HG03066 (cell line): ENCODE measurements at regions not wholly inside any gene's neighbourhood (a gene's known extent, or its start where the extent isn't known, plus 50 kb on each side); places are given as distances from the start of the nearest gene placed in this dataset.

ENCODE experiments used
- ATAC-seq: cut with Tn5 transposase; IDR thresholded peaks from one replicate; pipeline ENCODE4 v1.9.1; 2021; ENCODE audit warnings: low read depth; ENCODE audit not compliant: unreplicated experiment

GRCh38 chr16:73251608-73252007 is 203.7 kb upstream of the ZFHX3 start:
- ATAC-seq, result no peak

DNA sequence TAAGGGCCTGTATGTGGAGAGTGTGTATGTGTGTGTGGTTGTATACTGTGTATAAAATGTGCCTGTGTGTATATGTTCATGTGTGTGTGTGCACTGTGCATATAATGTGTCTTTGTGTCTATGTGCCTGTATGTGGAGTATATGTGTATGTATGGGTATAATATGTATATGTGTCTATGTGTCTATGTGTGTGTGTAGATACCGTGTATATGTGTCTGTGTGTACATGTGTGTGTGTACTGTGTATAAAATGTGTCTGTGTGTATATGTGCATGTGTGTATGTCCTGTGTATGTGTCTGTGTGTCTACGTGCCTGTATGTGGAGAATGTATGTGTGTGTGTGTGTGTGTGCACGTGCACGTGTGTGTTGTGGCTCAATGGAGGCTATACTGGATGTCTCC is 200.4 kb upstream of the ZFHX3 start:
- no peak for ATAC-seq

DNA sequence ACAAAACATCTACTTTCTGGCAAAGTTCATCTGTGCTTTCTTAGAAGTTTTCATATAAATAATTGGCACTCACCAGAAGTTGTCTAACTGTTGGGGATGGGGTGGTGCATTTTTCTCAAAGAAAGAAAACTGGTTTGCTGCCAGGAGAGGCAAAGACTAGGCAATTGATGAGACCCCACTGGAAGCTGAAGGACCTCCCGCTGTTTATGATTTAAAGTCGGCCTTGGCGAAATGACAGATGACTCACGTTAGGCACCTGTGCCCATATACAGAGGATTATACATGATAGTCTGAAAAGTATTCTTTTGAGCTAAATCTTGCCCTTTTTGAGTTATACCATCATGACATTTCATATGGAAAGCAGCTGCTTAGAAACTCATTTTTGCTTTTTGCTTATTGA is 193.0 kb upstream of the ZFHX3 start:
- no peak for ATAC-seq

- ATAC-seq, result no peak
Observed at GRCh38 chr16:73237601-73238000, 189.7 kb upstream of the ZFHX3 start.

GRCh38 chr16:73234496-73234895 is 186.6 kb upstream of the ZFHX3 start:
- ATAC-seq, result no peak

- ATAC-seq, result no peak
Observed at GRCh38 chr16:73233846-73234424, 186.0 kb upstream of the ZFHX3 start.

- no peak for ATAC-seq
Observed at GRCh38 chr16:73233329-73233765, 185.4 kb upstream of the ZFHX3 start.

GRCh38 chr16:73232555-73233328 is 184.8 kb upstream of the ZFHX3 start:
- ATAC-seq, result no peak

DNA sequence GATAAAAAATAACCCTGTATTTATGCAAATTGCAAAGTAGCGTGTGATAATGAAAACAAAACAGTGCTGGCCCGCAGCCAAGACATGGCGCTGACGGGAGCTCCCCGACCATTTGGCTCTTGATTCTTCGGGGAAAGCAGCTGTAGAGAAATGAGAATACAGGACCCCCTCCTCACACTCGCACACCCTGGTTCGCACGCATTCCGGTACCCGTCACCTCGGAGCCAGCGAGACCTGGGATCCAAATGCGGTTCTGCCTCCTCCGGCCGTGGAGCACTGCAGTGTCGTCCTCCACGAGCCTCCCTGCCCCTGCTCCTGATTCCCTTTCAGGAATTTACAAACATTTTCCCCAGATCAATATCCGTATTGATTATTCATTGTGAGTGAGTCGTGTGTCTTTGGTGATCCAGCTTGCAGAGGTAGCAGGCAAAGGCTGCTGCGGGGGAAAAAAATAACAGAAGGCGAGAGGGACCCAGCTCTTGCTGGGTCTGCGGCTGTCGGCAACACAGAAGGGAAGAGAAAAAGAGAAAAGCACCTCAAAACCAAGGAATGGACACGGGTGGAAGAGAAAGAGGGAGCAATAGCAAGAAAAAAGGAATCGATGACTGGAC is 184.1 kb upstream of the ZFHX3 start:
- no peak for ATAC-seq

GRCh38 chr16:73231379-73231778 is 183.5 kb upstream of the ZFHX3 start:
- ATAC-seq, result no peak

DNA sequence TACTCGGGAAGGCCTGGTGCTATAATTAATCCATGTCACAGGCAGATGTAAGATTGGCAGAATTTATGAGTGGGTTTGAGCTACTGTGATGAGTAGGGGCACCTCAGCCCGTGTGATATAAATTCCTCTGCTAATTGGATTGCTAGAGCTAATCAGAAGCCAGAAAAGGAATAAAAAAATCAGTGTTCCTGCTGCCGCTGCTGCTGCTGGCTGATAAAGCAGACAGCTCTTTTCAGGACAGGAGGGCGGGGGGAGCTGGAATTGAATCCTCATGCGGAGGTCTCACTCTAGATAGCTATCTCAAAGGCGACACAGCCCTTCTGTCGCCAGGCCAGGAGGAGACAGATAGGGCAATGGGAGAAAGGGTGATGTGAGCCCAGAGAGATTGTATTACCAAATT is 182.7 kb upstream of the ZFHX3 start:
- ATAC-seq, result no peak

DNA sequence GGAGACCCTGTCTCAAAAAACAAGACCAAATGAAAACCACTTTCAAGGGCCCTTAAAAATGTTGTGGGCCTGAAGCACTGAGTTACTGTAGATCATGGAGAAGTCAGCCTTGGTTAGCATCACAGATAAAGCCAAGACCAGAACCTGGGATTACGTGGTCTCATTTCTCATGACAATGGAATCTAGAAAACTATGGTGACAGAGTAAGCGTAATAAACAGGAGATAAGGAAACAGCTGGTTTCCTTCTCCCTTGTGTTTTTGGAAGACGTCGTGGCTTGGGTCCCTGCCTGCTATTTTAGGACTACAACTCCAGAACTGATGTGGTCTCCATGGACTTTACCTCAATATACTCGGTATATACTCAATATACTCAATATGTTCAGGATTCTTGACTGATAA is 180.7 kb upstream of the ZFHX3 start:
- no peak for ATAC-seq

GRCh38 chr16:73226675-73227074 is 178.7 kb upstream of the ZFHX3 start:
- no peak for ATAC-seq

GRCh38 chr16:73225983-73226382 is 178.1 kb upstream of the ZFHX3 start:
- no peak for ATAC-seq

GRCh38 chr16:73220836-73221235 is 172.9 kb upstream of the ZFHX3 start:
- no peak for ATAC-seq

GRCh38 chr16:73219176-73219575 is 171.2 kb upstream of the ZFHX3 start:
- ATAC-seq, result no peak

GRCh38 chr16:73217654-73218053 is 169.7 kb upstream of the ZFHX3 start:
- ATAC-seq, result no peak

GRCh38 chr16:73216932-73217331 is 169.0 kb upstream of the ZFHX3 start:
- ATAC-seq, result no peak

GRCh38 chr16:73215678-73216377 is 167.9 kb upstream of the ZFHX3 start:
- ATAC-seq, result no peak

DNA sequence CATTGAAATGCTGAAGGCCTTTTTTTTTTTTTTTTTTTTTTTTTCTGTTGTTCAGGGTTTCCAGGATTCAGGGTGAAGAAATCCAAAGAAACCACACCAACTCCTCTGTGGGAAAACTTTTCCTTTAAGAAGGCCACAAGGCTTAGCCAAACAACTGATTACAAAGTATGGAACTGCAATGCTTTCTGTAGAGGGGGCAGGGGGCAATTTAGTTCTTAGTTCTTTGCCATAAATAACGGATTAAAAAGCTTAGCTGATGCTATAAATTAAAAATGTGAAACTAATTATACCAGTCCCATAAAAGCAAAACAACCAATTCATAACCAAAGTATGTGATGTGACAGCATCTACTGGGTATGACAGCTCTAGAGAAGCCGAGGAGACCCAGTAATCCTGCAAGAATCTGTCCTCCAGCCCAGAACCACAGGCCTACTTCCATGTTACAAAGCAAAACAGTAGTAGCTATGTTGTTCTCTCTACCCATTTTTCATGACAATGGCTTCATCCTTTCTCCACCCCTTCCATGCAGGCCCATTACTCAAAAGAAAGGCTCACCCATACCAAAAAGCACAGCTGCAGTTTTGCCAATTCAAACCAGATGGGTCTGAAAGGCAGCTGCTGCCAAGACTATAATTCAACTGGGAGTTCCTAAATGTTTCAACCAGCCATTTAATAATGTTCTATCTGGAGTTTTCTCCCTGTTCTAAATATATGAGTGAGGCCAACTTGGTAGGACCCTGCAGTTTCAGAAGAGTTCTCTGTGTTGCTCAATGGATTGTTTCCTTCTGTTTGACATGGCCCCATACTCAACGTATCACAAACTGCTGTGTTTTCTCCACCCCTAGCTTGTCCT is 167.1 kb upstream of the ZFHX3 start:
- no peak for ATAC-seq
